Gastrocnemius medialis (tissue), 4 donors: ENCODE measurements at regions not wholly inside any gene's neighbourhood (a gene's known extent, or its start where the extent isn't known, plus 50 kb on each side); places are given as distances from the start of the nearest gene placed in this dataset.

Source experiments
- ATAC-seq, 2 donors: fragments of 150-250 bp; one replicate each; pipeline ENCODE4 v1.9.1; 2016
- DNase-seq, 2 donors: peaks; one replicate each; pipeline ENCODE4 v3.0.0-alpha.2; 2019
- H3K27ac ChIP-seq, 4 donors: fragments of 200-600 bp; sonication (generic); 1 replicate in 1 of 4; 2 replicates in 3 of 4; pipeline ENCODE4 v1.5.1; 2016 to 2018; ENCODE audit warnings: mild to moderate bottlenecking in 2 of 4, moderate library complexity in 1 of 4
- H3K27me3 ChIP-seq, 3 donors: fragments of 200-600 bp; sonication (generic) in 2 of 3; 1 replicate in 1 of 3; 2 replicates in 2 of 3; pipeline versions ENCODE4 v1.5.1 to v1.6.0; 2016 to 2019; ENCODE audit warnings: mild to moderate bottlenecking in 1 of 3, moderate library complexity in 1 of 3
- H3K36me3 ChIP-seq, 2 donors: fragments of 200-600 bp; sonication (generic) in 1 of 2; one replicate each; pipeline ENCODE4 v1.5.1; 2017 to 2018
- H3K4me1 ChIP-seq, 2 donors: fragments of 200-600 bp; sonication (generic) in 1 of 2; one replicate each; pipeline ENCODE4 v1.5.1; 2016 to 2017; ENCODE audit warnings: mild to moderate bottlenecking in 2 of 2
- H3K4me3 ChIP-seq, 4 donors: fragments of 200-600 bp; sonication (generic) in 3 of 4; 1 replicate in 1 of 4; 2 replicates in 3 of 4; pipeline ENCODE4 v1.5.1; 2016 to 2019; ENCODE audit warnings: mild to moderate bottlenecking in 2 of 4
- H3K9me3 ChIP-seq, 3 donors: fragments of 200-600 bp; sonication (generic) in 2 of 3; 1 replicate in 1 of 3; 2 replicates in 2 of 3; pipeline ENCODE4 v1.5.1; 2016 to 2019
- POLR2A ChIP-seq, 2 donors: fragments of 450-650 bp; IDR thresholded peaks; one replicate each; pipeline ENCODE4 v1.6.1; 2017; ENCODE audit warnings: antibody characterized with exemption in 2 of 2, mild to moderate bottlenecking in 2 of 2, moderate library complexity in 2 of 2
- in situ Hi-C, 4 donors: fragments of 200-750 bp; cut with MboI; loops; one replicate each; pipeline versions ENCODE4 v1.15.0 to v1.8.0; 2017; ENCODE audit warnings: low sequenced_read_pairs in 4 of 4
- intact Hi-C: fragments of 100-400 bp; cut with DNase I; formaldehyde crosslinking; loops from one replicate; pipeline ENCODE4 v1.15.1; 2023; ENCODE audit warnings: low total_unique reads
- TF ChIP-seq, protein P1 (sequence below), 5 experiments: fragments of 450-650 bp in 3 of 5; fragments of 200-600 bp in 2 of 5; sonication (generic) in 2 of 5; IDR thresholded peaks in 4 of 5; conservative IDR thresholded peaks in 1 of 5; 1 replicate in 4 of 5; 2 replicates in 1 of 5; pipeline ENCODE4 v1.5.1; 2016 to 2019; ENCODE audit warnings: antibody characterized with exemption in 5 of 5, mild to moderate bottlenecking in 3 of 5, moderate library complexity in 3 of 5

DNA sequence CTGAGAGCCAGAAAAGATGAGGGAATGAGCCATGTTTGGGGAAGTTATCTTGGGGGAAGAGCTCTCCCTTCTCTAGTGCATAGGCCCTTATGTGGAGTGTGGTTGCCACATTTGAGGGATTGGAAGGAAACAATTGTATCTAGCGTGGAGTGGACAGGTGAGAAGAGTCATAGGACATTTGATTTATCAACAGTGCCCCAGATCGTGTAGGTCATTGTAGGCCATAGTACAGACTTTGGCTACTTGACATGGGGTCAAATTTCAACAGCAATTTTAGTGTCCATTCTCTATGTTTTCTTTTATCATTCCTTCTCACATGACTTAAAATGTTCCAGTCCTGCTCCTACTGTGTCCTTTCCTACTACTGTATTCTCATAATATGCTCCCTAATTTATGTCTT lies 1182.8 kb downstream of the SORCS1 start:
- in situ Hi-C loops (no loop called here), intact Hi-C loops (no loop called here)
- no peak overlapping the region for H3K27ac ChIP-seq
- H3K27me3 ChIP-seq: no peaks in the 10 kb centered on the region
- no peaks in the 10 kb centered on the region for H3K4me1 ChIP-seq
- DNase-seq: no peak
- ATAC-seq: no peak
- TF ChIP-seq, protein P1, sequence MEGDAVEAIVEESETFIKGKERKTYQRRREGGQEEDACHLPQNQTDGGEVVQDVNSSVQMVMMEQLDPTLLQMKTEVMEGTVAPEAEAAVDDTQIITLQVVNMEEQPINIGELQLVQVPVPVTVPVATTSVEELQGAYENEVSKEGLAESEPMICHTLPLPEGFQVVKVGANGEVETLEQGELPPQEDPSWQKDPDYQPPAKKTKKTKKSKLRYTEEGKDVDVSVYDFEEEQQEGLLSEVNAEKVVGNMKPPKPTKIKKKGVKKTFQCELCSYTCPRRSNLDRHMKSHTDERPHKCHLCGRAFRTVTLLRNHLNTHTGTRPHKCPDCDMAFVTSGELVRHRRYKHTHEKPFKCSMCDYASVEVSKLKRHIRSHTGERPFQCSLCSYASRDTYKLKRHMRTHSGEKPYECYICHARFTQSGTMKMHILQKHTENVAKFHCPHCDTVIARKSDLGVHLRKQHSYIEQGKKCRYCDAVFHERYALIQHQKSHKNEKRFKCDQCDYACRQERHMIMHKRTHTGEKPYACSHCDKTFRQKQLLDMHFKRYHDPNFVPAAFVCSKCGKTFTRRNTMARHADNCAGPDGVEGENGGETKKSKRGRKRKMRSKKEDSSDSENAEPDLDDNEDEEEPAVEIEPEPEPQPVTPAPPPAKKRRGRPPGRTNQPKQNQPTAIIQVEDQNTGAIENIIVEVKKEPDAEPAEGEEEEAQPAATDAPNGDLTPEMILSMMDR (IDR thresholded peaks at IDR 0.05 in 4 of 5, conservative IDR thresholded peaks at IDR 0.05 in 1 of 5): no peak
- TF ChIP-seq POLR2A (IDR thresholded peaks at IDR 0.05): no peak
- no peak overlapping the region for H3K4me3 ChIP-seq
- H3K36me3 ChIP-seq: no peaks in the 10 kb centered on the region
- no peaks in the 10 kb centered on the region for H3K9me3 ChIP-seq

DNA sequence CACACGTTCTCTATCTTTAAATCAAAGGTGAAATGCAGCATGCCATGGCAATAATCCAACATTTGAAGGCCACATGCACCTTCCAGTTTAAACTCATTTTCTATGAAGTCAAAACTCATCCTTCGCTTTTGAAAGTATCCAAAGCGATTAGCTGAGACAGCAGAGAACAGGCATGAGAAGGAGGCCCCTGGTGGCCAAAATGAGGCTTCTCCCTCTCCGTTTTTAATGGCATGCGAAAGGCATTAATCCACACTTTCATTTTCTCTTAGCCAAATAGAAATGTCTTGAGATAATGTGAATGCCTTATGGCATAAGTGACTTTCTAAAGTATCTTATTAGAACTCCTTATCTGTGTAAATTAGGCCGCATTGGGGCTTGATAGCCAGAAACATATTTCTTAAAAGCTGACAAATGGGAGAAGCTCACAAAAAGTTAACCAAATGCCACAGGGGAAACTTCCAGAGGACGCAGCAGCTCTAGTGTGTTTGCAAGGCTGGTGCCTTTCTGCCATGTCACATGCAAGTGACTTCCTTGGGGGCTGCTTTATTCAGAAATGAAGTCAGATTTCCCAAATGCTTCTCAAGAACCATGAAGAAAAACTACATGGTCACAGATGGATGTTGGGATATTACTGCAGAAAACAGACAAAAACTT lies 1189.6 kb downstream of the SORCS1 start:
- in situ Hi-C loops: no loop called here
- peak overlapping the region in 1 of 4 donors; percentile 5 for H3K4me3 ChIP-seq

GRCh38 chr10:105973902-105974301 lies 1190.6 kb downstream of the SORCS1 start:
- no peaks in the 10 kb centered on the region for H3K4me1 ChIP-seq
- H3K9me3 ChIP-seq: no peaks in the 10 kb centered on the region
- no peaks in the 10 kb centered on the region for H3K27me3 ChIP-seq
- ATAC-seq (no peak), DNase-seq (no peak)
- no peak for TF ChIP-seq POLR2A (IDR thresholded peaks at IDR 0.05)
- TF ChIP-seq, protein P1 (IDR thresholded peaks at IDR 0.05 in 4 of 5, conservative IDR thresholded peaks at IDR 0.05 in 1 of 5): no peak
- no peak overlapping the region for H3K27ac ChIP-seq
- in situ Hi-C loops (no loop called here), intact Hi-C loops (no loop called here)
- no peaks in the 10 kb centered on the region for H3K36me3 ChIP-seq
- no peak overlapping the region for H3K4me3 ChIP-seq

More for the DNA sequence above, 1189.6 kb downstream of the SORCS1 start:
- Histone ChIP-seq H3K36me3 (no peaks in the 10 kb centered on the region), H3K27ac (no peak overlapping the region), H3K4me1 (no peaks in the 10 kb centered on the region), H3K9me3 (no peaks in the 10 kb centered on the region), H3K27me3 (no peaks in the 10 kb centered on the region)
- DNase-seq: no peak
- TF ChIP-seq, protein P1 (IDR thresholded peaks at IDR 0.05 in 4 of 5, conservative IDR thresholded peaks at IDR 0.05 in 1 of 5): peak in 2 of 5 experiments; percentile 18 to 43
- TF ChIP-seq POLR2A (IDR thresholded peaks at IDR 0.05): no peak
- intact Hi-C loops: no loop called here
- no peak for ATAC-seq

- H3K4me3 ChIP-seq: no peak overlapping the region
- in situ Hi-C loops: no loop called here
- TF ChIP-seq, protein P1 (IDR thresholded peaks at IDR 0.05 in 4 of 5, conservative IDR thresholded peaks at IDR 0.05 in 1 of 5): no peak
- TF ChIP-seq POLR2A (IDR thresholded peaks at IDR 0.05): no peak
- DNase-seq: no peak
- no peaks in the 10 kb centered on the region for H3K36me3 ChIP-seq
- ATAC-seq: no peak
- H3K4me1 ChIP-seq: no peaks in the 10 kb centered on the region
- intact Hi-C loops: no loop called here
- H3K27me3 ChIP-seq: no peaks in the 10 kb centered on the region
- H3K27ac ChIP-seq: no peak overlapping the region
- no peaks in the 10 kb centered on the region for H3K9me3 ChIP-seq
Observed at GRCh38 chr10:105973360-105973759, 1191.1 kb downstream of the SORCS1 start.

DNA sequence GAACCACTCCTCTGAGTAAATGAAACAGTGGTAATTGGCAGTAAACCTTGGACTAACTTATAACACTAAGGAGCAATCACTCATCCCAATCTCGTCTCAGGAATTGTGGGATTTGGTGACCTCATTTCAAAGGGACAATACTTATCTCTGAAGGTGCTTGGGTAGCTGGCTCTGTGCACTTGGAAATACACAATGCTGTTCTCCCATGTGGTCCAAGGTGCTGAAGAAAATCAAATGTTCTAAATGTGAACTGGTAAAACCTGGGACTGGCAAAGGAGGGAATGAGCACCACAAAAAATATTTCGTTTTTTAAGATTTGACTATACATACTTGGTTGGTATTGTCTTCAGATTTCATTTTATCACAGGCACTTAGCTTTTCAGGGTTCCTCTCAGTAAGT lies 1193.0 kb downstream of the SORCS1 start:
- in situ Hi-C loops: no loop called here
- no peaks in the 10 kb centered on the region for H3K9me3 ChIP-seq

More for the DNA sequence above, 1193.0 kb downstream of the SORCS1 start:
- Histone ChIP-seq H3K4me1 (no peaks in the 10 kb centered on the region), H3K36me3 (no peaks in the 10 kb centered on the region), H3K4me3 (no peak overlapping the region), H3K27me3 (no peaks in the 10 kb centered on the region), H3K27ac (no peak overlapping the region)
- ATAC-seq (no peak), DNase-seq (no peak)
- intact Hi-C loops: no loop called here
- TF ChIP-seq POLR2A (IDR thresholded peaks at IDR 0.05): no peak
- TF ChIP-seq, protein P1 (IDR thresholded peaks at IDR 0.05 in 4 of 5, conservative IDR thresholded peaks at IDR 0.05 in 1 of 5): no peak
